Inflammatory macrophage treated with lipopolysaccharide for 1 hour (primary cell): ENCODE measurements at regions not wholly inside any gene's neighbourhood (a gene's known extent, or its start where the extent isn't known, plus 50 kb on each side); places are given as distances from the start of the nearest gene placed in this dataset.

Experiments
- DNase-seq, 2 donors: peaks; one replicate each; pipeline ENCODE4 v3.0.0-alpha.2; 2020 to 2022

DNA sequence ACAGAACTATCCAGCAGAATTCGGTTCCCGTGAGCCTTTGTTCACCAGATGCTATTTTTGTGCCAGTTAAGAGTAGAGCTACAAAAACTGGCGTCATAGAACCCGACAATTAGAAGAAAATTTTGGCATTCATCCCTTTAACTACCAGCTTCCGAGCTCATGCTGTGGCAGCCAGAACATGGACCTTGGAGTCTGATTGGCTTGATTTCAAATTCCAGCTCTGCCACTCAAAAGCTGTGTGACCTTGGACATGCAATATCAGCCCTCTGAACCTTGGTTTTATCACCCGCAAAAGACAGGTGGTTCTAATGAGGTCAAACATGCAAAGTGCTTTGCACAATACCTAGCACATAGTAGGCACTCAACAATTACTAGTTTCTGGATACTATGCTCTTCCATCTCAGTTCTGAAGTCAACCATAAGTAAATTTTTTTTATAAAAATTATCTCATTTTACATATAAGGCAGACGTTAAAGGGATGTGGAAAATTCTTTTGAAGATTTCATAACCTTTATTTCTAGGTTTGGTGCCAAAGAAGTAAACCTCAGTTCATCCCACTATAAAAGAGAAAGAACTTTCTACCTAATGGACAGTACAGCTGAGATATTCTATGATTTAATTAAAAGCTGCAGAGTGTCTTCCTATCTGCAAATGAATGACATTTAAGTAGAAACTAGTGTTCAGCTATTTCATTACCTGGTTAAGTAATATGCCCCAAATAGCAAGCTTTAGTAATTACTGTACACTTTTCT is 331.5 kb downstream of the HAPSTR1 start:
- DNase-seq, result no peak

DNA sequence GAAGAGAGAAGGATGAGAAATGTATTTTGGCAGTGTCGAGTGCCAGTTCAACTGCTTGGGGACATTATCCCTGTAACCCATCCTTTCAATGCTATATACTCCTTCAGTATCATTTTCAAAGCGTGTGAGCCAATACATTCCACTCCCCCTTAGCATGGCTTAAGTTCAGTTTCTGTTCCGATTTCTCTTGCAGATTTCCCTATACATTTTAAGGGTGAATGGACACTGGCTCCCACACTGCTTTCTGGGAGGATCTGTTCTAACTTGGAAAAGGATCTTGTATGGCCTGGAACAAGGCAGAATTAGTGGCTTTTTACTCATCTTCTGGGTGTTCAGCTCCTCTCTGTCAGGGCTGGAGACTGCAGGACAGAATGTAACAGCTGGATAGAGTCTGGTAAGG is 333.8 kb downstream of the HAPSTR1 start:
- no peak for DNase-seq

DNA sequence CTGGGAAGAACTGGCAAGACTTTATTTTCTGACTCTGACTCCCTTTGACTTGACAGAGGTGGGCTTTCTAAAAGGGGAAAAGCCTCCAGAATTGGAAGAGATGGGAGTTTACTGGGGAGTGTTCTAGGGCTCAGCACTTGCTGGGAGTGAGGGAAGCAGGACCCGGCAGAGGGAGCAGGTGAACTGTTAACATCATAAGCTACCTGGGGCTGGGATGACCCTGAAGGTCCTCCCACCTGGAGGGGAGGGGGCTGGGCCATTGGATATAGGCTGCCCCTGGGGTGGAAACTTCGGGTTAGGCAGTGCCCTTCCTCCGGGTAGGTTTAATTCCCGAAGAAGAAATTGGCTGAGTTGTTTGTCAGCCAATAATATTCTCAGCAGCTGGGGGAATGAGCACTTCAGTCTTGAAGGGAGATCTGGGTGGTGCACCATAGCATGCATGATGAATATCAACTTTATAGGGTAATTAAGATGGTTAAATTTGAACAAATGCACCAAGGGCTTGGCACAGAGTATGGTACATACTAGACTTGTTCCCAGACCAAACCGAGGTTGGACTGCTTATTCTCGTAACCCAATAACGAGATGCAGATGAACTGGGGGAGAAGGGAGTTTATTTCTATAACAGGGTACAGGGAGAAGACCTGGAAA is 337.0 kb downstream of the HAPSTR1 start:
- DNase-seq, result no peak

DNA sequence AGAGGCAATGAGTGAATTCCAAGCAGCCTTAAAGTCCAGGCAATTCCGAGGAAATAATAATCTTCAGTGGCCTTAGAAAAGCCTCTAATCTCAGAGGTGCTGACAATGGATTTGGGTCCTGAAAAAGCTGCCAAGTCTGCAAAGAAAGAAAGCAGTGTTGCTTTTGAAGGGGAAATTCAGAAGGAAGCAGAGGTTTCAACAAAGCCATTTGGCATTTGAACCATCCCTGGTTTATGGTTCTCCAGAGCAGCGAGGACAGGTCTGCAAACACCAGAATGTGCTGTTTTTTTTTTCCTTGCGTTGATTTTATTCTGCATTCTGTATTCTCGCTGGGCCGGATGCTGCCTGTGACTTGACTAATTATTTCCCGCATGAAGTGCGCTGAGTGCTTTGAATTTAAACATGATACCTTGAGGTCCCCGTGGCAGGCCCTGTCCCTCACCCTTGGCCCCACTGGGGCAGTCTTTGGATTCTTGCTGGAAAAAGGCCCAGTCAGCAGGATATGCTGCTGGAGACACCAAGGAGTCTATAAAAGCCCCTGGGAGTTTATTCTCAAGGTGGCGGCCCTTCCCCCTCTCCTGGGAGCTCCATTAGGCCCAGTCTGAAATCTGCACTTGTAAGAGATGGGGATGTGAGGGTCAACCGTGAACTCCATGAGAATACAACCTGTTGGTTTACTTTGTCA is 338.3 kb downstream of the HAPSTR1 start:
- DNase-seq, result no peak

DNA sequence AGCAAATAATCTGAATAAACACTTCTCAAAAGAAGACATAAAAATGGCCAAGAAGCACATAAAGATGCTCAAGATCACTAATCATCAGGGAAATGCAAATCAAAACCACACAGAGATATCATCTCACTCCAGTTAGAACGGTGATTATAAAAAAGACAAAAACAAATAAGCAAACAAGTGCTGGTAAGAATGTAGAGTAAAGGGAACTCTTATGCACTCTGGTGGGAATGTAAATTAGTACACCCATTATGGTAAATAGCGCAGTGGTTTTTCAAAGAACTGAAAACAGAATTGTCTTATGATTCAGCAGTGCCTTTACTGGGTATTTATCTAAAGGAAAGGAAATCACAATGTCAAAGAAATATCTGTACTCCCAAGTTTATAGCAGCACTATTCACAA is 343.2 kb downstream of the HAPSTR1 start:
- no peak for DNase-seq

DNA sequence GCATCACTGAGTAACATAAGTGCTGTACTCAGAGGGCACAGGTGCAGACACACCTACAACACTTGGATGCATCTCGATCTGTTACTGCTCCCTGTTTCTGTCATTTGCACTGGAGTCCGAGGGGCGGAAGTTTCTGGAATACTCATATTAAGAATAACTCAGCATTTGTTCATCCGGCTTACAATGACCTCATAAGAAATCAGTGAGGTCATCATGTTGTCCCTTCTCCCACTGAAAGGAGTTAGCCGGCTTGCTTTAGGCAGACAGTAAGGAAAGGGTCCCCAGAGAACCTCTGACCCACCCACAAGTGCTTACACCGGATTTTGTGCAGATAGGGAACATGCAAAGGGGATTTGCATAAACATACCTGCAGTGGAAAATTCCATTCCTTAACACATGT is 344.7 kb downstream of the HAPSTR1 start:
- no peak for DNase-seq

DNA sequence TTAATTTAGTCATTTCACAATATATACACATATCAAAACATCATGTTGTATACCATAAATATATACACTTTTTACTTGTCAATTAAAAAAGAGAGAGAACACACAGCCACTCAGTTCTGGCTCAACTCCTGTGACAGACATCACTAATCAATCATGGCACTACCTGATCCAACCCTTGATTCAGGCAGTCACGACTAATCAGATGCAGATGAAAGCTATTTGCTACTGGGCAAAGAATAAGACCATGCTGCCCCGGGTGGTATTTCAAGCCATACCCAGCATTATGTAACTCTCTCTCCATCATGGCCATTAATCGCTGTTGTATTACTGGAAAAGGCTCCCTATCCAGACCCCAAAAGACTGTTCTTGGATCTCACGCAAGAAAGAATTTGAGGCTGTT is 345.7 kb downstream of the HAPSTR1 start:
- no peak for DNase-seq

DNA sequence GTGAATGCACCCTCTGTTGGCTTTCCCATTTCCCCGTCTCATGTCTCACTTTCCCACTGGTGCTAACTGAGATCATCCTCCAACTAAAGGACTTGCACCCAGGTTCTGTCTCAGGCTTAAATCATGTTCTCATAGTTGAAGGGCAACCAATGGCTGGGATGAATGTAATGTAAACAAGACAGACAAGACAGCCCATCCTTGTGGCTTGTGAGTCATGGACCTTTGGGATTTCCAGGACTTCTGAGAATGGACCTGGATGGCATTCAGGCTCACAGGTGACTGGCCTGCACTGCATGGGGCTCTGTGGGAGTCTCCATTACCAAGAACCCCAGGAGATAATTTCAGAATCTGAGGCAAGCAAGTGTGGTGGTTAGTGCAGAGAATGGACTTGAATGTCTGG is 347.5 kb downstream of the HAPSTR1 start:
- no peak for DNase-seq

DNA sequence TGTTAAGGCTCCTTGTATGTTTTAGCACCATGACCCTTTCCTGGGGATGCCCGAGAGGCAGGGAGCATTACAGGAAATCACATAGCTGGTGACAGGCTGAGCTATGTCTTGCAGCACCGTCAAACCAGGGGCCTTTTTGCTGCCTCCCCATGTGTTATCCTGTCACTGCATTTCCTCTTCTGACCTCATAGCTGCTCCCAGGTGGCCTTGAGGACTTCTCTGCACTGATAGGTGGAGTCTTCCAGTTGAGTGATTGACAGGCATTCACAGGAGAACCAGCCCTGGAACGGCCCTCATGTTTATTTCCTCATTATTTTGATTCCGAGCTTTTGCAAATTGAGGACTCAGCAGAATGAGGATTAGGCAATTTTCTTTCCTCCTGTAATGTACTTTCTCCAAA is 349.6 kb downstream of the HAPSTR1 start:
- no peak for DNase-seq

DNA sequence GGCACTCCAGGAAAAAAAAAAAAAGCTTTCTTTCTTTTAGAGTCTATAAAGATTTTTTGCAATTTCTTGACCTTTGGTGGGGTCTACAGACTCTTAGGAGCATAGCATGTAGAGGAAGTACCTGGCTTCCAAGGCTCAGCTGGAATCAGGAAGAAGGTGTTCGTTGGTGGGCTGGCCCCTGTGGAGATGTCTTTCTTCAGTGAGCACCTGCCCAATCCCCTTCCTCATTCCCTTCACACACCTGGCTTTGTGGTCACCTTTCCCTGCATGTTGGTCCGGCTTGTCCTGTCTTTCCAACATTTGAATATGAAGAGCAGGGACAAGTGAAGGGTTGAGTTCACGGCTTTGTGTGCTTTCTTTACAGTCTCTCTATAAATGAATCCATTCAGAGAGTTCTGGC is 352.4 kb downstream of the HAPSTR1 start:
- DNase-seq, result no peak

DNA sequence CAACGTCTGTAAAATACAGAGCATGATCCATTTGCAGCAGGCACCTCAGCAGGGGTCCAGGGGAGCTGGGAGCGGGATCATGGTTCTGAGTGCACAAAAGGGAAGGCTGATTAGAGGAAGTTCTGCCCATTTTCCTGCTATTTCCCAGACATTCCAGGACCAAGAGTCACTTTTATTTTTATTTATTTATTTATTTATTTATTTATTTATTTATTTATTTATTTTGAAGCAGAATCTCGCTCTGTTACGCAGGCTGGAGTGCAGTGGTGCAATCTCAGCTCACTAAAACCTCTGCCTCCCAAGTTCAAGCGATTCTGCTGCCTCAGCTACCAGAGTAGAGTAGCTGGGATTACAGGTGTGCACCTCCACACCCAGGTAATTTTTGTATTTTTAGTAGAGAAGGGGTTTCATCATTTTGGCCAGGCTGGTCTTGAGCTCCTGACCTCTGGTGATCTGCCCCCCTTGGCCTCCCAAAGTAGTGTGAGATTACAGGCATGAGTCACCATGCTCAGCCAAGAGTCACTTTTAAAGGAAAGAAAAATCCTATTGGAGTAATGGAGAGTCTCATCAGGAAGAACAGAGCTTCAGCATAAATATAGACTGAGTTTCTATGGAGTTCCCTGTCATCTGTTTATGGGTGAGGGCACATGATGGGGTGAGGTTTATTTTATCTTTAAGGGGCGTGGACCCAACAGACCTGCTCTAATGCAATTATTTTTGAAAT is 355.2 kb downstream of the HAPSTR1 start:
- no peak for DNase-seq

DNA sequence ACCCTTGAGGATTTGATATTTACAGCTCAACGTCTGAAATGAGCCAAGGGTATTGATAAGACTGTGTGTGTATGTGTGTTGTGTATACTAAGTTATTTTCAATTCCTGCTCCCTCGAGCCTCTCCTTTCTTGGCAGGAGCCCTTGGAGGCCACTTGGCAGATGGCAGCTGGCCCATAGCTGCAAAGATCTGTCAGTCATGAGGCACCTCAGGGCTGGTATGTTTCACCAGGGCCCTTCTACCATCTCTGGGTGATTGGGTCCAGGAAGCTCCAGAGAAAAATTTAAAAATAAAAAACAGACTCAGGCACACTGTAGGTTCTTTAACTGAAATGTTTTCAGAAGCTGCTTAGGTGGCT is 355.7 kb downstream of the HAPSTR1 start:
- no peak for DNase-seq

DNA sequence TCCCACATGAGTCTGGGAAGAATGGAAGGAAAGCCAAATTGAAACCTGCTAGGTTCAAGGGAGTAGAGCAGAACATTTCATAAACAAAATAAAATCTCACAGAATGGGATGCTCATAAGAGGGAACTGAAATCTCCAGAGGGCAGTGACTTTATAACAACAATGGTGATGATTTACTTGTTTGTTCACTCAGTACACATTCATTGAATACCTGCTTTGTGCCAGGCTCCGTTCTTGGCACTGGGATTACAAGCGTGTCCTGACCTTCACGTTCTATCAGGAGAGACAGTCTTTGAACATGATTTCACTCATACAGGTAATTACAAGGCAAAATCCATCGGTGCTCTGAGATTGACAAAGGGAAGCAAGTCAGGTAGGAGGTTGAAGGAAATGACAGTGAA is 356.3 kb downstream of the HAPSTR1 start:
- no peak for DNase-seq

DNA sequence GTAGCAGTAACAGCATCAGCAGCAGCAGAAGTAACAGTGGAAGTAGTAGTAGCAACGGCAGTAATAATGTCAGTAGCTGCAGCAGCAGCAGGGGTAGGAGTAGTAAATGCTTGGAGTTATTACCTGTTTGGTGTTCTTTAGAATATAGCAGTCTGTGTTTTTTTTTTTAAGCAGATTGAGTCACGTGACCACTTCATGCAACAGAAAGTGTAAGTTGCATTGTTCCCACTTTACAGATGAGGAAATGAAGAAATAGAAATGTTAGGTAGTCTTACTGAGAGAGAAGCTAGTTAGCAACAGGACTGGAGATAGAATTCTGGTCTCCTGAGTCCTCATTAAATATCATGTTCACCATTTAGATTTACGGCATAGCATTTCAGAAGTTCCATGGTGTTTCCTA is 358.2 kb downstream of the HAPSTR1 start:
- no peak for DNase-seq

DNA sequence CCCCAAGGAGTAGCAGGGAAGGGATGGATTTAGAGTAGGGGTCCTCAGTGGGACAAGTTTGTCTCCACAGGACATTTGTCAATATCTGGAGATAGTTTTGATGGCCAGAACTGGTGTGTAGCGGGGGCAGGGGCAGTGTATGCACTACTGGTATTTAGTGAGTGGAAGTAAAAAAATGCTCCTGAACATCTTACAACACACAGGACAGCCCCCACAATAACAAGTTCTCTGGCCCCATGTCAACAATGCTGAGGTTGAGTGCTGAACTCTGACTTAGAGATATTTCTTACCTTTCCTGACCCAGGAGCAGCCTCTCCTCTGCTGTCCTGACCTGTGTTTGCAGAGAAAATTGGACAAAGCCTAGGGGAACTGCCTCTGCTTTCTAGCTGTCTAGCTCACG is 365.8 kb downstream of the HAPSTR1 start:
- DNase-seq, result no peak

DNA sequence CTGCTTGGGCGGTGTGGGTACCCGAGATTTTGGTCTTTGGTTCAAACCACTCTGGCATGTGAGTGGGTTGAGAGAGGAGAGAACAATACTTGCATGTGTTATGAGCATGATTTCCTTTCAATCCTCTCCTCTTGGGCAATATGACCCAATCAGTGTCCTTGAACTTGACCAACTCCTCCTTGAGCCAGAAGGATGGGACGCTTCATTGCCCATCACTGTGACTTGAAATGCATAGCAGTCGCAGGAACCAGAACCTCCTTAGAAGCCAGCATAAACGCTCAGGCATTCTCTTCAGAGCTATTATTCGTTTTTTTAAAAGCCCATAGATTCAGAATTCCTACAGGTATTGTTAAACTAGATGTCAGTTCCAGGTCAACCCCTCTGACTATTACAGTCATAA is 367.4 kb downstream of the HAPSTR1 start:
- DNase-seq, result no peak

DNA sequence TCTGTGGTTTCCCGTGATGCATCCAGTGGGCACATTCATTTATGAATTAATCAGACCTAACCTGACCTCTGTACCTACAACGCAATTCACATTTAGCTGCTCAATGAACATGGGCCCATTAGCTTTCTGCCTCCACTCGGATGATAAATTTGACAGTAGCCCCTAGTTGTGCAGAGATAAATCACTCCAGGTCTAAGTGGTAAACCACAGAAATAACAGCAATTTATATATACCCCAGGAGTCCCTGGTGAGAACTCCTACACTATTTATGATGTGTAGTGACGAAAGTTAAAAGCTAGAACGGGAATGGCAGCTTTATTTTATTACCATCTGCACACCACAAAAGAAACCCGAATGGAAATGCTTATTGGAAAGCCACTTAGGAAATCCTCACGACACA is 371.5 kb downstream of the HAPSTR1 start:
- no peak for DNase-seq

DNA sequence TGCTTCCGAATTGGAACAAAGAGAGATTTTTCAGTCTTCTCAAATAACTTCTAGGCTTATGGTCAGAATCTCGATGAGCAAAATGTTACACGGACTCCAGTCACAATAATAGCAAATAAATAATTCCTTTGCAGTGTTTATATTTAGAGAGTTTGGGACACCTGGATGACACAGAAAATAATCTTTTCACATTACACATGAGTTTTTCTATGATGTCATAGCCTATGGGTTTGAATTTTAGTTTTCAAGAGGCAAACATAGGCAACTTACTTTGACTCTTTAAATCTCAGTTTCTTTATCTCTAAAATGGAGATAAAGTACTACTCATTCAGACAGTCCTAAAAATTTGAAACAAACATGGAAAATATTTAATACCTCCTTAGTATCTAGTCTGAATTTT is 372.0 kb downstream of the HAPSTR1 start:
- no peak for DNase-seq

DNA sequence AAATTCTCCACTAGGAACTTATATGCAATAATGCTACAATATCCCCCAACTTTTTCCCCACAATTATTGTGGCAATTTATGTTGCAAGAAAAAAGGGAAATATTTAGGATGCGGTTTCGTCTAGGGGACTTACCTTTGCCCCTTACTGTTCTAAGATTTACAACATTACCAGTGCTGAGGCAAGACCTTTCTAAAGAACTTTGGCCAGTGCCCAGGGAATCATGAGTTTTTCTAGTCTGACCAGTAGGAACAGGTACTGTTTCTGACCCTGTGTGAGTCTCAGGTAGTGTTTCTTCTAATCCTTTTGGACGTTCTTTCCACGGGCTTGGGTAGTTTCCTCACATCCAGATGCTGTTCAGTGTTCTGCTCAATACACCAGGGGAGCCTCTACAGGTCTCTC is 373.7 kb downstream of the HAPSTR1 start:
- no peak for DNase-seq

DNA sequence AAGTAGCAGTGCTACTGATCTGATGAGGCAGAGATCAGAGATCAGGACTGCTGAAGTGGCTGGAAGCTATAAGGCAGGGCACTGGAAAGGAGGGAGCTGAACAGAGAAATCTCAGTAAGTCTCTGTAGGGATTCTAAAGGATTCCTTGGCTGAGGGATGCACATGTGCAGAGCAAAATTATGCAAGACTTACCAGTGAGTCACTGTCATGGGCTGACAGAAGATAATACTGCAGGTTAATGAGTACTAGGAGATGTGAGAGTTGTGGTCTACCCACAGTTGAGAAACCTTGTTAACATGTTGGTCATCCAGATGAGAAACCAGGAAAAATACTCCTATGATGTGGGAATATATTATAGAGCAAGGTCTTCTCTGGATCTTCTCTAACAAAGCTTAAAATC is 378.1 kb downstream of the HAPSTR1 start:
- no peak for DNase-seq

DNA sequence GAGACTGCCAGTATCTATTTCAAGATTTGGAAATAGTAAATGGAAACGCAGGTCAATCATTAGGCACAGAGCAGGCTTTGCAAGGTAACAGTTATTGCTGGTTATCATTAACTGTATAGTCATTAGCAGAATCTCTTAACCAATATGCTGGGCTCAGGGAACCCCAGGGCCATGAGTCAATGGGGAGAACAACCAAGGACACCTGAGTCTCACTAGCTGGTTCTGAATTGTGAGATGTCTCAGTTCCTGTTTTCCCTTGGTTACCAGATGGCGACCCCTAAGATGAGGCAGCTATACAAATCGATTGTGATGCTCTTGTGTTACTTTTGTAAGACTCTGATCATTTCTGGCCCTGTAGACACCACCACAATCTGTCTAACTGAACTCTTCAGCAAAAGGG is 385.3 kb downstream of the HAPSTR1 start:
- no peak for DNase-seq

DNA sequence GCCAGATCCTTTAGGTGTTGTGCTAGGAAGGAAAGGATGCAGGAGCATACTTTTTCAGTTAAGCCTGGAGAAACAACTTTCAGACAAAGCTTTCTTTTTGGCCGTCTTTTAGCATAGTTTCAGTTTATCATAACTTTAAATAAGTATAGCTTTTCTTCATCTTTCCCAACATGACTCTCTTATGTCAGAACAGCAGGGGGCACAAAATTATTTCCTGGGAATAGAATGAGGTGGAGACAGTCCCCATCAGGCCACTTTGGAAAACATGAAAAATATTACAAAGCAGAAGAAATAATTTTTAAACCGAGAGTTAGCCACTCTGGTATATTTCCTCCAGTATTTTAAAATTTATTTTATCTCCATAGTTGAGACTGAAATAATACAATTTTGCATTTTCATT is 387.6 kb downstream of the HAPSTR1 start:
- DNase-seq, result no peak

DNA sequence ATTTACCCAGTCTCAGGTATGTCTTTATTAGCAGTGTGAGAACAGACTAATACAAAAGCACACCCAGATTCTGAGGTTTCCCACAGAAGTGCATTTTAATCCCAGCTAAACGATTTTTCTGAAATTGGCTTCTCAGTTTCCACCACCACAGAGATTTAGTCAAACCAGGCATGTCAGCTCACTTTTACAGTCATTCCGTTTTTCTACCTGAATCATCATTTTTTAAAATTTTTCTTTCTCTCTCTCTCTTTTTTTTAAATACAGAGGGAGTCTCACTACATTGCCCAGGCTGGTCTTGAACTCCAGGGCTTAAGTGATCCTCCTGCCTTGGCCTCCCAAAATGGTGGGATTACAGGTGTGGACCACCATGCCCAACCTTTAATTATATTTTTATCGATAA is 389.1 kb downstream of the HAPSTR1 start:
- DNase-seq, result no peak
